Neural progenitor cell (in vitro differentiated cells): ENCODE measurements at regions not wholly inside any gene's neighbourhood (a gene's known extent, or its start where the extent isn't known, plus 50 kb on each side); places are given as distances from the start of the nearest gene placed in this dataset.

Experiments used
- EZH2 ChIP-seq: fragments of 200-600 bp; sonication (generic); IDR thresholded peaks from 2 replicates; pipeline ENCODE4 v1.6.1; 2017; ENCODE audit warnings: antibody characterized with exemption, mild to moderate bottlenecking, moderate library complexity
- TF ChIP-seq, protein P1 (sequence below): fragments of 200-600 bp; sonication (generic); IDR thresholded peaks from 2 replicates; pipeline ENCODE4 v1.5.1; 2017; ENCODE audit warnings: antibody characterized with exemption, mild to moderate bottlenecking

DNA sequence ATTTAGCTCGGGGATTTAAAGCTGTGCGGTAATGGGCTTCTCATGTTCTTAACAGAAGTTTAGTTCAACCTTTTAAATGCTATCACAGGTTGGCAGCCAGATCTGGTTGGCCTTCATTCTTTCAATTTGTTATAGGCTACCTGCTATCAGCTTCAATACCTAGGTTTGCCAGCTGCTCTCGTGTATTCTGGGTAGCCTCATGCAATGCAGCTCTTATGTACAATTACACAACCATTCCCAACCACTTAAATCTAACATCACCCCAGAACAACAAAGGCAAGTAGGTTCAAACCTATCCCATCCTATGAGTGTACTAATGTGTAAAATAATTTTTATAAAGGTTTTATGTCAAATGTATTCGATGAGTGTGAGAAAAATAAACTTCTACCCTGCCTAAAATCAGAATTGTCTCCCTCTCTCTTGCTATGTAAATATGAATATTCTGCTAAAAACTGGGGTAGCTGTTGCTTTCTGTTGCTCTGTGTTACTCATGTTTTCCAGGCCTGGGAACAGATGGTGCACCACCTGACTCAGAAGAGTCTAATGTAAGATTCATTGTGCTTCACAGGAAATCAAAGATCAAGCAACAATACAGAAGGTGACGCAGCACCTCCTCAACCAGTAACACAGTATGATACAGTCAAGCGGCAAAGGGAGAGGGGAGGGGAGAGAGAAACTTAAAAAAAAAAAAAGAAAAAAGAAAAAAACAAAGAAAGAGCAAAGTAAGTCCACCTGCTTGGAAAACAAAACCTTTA is 188.6 kb downstream of the ETV1 start:
- TF ChIP-seq, protein P1, sequence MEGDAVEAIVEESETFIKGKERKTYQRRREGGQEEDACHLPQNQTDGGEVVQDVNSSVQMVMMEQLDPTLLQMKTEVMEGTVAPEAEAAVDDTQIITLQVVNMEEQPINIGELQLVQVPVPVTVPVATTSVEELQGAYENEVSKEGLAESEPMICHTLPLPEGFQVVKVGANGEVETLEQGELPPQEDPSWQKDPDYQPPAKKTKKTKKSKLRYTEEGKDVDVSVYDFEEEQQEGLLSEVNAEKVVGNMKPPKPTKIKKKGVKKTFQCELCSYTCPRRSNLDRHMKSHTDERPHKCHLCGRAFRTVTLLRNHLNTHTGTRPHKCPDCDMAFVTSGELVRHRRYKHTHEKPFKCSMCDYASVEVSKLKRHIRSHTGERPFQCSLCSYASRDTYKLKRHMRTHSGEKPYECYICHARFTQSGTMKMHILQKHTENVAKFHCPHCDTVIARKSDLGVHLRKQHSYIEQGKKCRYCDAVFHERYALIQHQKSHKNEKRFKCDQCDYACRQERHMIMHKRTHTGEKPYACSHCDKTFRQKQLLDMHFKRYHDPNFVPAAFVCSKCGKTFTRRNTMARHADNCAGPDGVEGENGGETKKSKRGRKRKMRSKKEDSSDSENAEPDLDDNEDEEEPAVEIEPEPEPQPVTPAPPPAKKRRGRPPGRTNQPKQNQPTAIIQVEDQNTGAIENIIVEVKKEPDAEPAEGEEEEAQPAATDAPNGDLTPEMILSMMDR, result no peak
- no peak for TF ChIP-seq EZH2
